Activated CD4-positive, alpha-beta T cell treated with anti-CD3 and anti-CD28 coated beads, Interleukin-2, amount 50 U/mL, for 1 hour (primary cell): ENCODE measurements at regions not wholly inside any gene's neighbourhood (a gene's known extent, or its start where the extent isn't known, plus 50 kb on each side); places are given as distances from the start of the nearest gene placed in this dataset.
"Not testable (repeated sequence)": the region's sequence is repeated elsewhere in the genome, so short reads cannot be mapped to it uniquely, and the experiment has no call there.

Experiments
- DNase-seq: peaks from one replicate; pipeline ENCODE4 v3.0.0-alpha.2; 2020

GRCh38 chr5:116751684-116752083, 177.1 kb upstream of the SEMA6A start:
- no peak for DNase-seq

DNA sequence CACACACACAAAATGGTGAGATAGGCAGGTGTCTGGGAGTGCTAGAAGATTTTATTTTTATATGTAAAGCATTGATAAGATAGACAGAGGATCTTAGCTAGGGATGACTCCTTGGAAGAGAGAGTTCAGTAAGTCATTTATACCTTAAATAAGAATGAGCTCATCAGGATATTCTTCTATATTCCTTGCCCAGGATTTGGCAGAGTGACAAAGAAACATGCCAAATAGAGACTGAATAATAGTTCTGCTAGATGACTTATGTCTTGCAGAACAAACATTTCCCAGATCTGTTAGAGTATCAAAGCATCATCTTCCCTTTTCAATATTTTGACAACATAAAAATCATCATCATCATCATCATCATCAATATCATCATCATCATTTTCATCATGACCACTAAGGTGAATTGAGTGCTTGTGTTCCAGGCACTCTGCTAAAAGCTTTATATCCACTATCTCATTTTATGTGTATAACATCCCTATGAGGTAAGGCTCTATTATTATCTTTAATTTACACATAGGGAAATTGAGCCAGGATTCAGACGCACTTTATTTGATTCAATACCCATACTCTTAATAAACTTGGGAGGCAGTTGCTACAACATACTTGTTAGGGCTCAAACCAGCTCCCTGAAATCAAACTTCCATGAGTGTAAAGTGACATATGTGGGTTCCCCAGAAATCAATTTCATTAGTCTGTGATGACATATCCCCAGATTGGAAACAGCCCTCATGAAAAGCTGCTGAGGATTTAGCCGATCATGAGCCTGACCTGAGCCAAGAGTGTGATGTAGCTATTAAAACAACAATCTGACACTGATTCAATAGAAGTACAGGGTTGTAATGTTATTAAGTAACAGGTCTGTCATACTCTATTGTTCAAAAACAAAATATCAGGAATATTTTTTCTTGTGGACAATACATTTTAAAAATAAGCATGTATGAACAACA, 176.3 kb upstream of the SEMA6A start:
- no peak for DNase-seq

- DNase-seq: no peak
These were observed 173.3 kb upstream of the SEMA6A start for GRCh38 chr5:116747881-116748280.

DNA sequence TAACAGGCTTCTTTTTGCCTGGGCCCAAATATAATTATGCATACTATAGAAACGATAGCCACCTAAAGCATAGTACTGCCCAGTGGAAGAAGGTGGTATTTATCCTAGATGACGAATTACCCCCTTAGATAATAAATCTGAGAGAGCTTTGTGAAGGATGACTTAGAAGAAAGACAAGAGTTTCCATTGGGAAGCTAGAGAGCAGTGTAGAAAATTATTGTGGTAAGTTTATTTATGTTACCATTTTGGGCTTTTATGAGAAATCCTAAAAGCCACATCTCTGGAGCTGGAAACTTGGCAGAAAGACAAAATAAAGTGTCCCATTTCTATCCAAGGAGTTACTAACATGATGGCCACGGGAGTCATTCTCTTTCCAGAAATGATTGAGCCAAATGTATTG, 172.0 kb upstream of the SEMA6A start:
- DNase-seq: no peak

GRCh38 chr5:116740771-116741170, 166.1 kb upstream of the SEMA6A start:
- no peak for DNase-seq

- no peak for DNase-seq
These were observed 164.9 kb upstream of the SEMA6A start for GRCh38 chr5:116739571-116739970.

DNA sequence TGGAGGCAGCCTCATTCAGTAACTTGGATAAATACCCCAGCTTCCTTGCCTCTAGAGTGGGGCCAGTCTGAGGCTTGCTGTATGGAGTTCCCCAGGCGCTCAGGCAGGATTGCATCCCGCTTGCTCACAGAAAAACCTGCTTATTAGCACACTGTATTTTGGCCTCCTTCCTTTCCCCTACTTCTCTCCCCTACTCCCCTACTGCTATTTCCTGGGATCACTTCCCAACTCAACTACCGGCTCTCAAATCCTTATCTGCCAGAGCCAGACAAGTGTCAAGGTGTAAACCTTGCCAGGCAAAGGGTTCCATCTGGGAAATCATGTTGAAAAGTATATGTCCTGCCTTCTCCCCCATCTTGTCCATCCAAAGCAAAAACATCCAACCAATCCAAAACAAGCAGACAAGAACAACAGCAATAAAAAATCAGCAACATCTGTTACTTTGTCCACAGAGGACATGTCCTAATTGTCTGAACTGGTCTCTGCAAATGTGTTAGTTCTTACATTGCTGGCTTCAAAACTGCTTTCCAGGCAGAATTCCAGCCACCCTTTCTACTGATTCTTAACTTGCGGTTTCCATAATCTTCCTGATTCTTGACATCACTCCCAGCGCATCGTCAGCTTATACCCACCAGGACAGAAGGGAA, 164.1 kb upstream of the SEMA6A start:
- DNase-seq: no peak

- no peak for DNase-seq
These were observed 163.6 kb upstream of the SEMA6A start for GRCh38 chr5:116738239-116738614.

- DNase-seq: no peak
These were observed 162.0 kb upstream of the SEMA6A start for GRCh38 chr5:116736671-116737070.

- no peak for DNase-seq
These were observed 159.7 kb upstream of the SEMA6A start for GRCh38 chr5:116733991-116734975.

DNA sequence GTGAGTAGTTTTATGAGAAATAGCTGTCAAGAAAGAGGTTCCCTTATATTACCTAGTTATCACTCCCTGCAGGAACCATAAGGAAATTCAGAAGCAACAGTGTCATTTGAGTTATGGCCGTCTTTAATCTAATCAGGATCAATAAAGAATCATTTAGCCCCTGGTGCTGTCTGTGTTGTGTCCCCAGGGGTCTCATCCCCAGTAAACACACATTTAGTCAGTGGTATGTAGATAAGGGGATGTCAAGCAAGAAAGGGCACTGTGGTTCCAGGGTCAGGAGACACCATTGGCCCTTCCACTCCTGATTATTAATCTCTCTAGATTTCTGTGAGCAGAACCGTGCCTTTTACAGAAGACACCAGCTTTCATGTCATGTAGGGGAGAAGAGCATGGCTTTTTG, 158.0 kb upstream of the SEMA6A start:
- DNase-seq: no peak

- no peak for DNase-seq
These were observed 156.8 kb upstream of the SEMA6A start for GRCh38 chr5:116731432-116731831.

DNA sequence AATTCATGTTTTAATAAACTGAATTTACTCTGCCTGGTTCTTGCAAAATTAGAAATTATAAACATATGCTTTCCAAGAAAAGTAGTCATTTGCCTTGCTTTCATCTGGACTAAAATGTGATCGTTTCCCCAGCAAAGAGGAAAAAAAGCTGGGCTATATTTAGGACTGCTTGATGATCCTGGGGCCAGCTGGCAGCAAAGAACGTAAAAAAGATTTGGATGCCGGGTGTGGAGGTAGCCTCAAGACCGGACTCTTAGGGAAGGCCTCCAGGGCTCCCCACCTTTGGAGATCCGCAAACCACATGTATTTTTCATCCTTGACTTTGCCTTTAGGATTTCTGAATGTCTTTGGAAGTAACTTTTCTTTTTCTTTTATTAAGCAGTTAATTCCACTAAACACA, 156.1 kb upstream of the SEMA6A start:
- DNase-seq: no peak

GRCh38 chr5:116730185-116730584, 155.6 kb upstream of the SEMA6A start:
- DNase-seq: no peak

GRCh38 chr5:116727248-116727647, 152.6 kb upstream of the SEMA6A start:
- no peak for DNase-seq

DNA sequence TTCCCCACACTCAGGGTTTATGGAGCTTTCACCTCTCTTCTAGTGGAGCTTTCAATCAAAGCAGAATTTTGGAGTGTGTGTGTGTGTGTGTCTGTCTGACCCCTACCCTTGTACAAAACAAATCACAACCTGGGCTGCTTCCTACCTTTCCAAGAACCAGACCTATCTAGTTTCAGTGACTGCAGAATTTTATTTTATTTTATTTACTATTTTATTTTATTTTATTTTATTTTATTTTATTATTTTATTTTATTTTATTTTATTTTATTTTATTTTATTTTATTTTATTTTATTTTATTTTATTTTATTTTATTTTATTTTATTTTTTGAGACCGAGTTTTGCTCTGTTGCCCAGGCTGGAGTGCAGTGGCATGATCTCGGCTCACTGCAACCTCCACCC, 151.6 kb upstream of the SEMA6A start:
- DNase-seq: not testable (repeated sequence)

- DNase-seq: no peak
These were observed 150.3 kb upstream of the SEMA6A start for GRCh38 chr5:116724971-116725370.

- DNase-seq: no peak
These were observed 148.0 kb upstream of the SEMA6A start for GRCh38 chr5:116722651-116723050.

GRCh38 chr5:116719106-116719505, 144.5 kb upstream of the SEMA6A start:
- DNase-seq: no peak

DNA sequence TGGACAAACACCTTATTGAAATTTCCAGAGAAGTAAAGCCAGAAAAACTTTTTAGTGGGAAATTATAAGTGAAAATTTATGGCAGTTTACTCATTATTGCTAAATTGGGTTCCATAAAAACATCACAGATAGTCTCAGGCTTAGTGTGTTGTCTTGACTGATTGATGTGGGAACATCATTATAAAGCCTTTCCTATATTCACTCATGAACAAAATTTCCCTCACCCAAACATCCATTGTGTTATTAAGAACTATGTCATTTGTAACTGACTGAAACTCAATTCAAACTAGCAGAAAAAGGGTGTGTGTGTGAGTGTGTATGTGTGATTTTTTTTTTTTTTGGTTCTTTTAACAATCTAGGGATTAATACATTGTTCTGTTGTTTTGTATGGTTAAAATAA, 143.7 kb upstream of the SEMA6A start:
- DNase-seq: no peak

DNA sequence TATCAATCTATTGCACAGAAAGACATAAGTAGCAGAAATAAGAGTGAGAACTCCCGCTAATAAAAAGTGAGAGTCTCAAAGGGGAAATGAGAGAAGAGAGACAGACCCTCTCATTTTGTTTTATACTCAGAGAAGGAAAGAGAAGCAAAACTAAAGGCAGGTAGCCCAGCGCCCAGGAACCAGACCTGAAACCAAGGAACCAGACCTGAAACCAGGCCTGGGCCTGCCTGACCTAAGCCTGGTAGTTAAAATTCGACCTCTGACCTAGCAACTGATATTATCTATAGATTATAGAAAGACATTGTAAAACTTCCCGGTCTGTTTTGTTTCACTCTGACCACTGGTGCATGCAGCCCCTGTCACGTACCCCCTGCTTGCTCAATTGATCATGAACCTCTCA, 134.5 kb upstream of the SEMA6A start:
- DNase-seq: no peak

- not testable (repeated sequence) for DNase-seq
These were observed 130.5 kb upstream of the SEMA6A start for GRCh38 chr5:116705121-116705519.

GRCh38 chr5:116703941-116704340, 129.3 kb upstream of the SEMA6A start:
- DNase-seq: no peak
